ENCODE measurements at regions not wholly inside any gene's neighbourhood (a gene's known extent, or its start where the extent isn't known, plus 50 kb on each side); places are given as distances from the start of the nearest gene placed in this dataset.

DNA sequence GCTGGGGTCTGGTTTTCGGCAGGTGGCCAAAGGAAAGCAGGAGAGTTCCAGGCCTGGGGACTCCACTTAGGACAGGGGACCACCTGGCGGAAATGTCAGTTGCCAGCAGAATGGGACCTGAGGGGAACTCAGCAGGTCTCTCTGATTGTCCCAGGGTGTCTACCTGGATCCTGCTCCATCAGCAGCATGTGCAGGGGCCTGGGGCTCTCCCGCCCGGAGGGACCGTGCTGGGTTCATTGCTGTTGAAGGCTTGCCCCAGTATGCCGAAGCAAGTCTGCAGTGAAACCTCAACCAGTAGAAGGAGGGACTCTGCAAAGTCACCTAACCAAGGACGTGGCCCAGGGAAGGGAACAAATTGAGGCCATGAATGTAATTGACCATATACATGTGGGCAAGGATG is 506.5 kb upstream of the MKI67 start:
- H3K36me3 ChIP-seq (ENCODE audit: control insufficient read depth in 2 of 2, insufficient read depth in 2 of 2, low read length in 1 of 2): no peaks in the 10 kb centered on the region
- peaks cover 0 to 6% of the 10 kb centered on the region in 2 donors for H3K9me3 ChIP-seq (ENCODE audit: control insufficient read depth in 2 of 2, insufficient read depth in 1 of 2, low read depth in 1 of 2, low read length in 1 of 2)
- no peak overlapping the region for H3K27ac ChIP-seq (ENCODE audit: low read depth in 2 of 2, low read length in 1 of 2)
- H3K27me3 ChIP-seq (ENCODE audit: control insufficient read depth in 1 of 2, insufficient read depth in 2 of 2, low read length in 2 of 2): no peaks in the 10 kb centered on the region
- WGBS, 2 donors: 89 to 90% methylated on average over 7 of the region's 7 CpGs
- no peaks in the 10 kb centered on the region for H3K4me1 ChIP-seq (ENCODE audit: control insufficient read depth in 2 of 2, insufficient read depth in 2 of 2, low read length in 1 of 2)
- no peak overlapping the region for H3K4me3 ChIP-seq (ENCODE audit: low read depth in 1 of 2, low read length in 2 of 2)

DNA sequence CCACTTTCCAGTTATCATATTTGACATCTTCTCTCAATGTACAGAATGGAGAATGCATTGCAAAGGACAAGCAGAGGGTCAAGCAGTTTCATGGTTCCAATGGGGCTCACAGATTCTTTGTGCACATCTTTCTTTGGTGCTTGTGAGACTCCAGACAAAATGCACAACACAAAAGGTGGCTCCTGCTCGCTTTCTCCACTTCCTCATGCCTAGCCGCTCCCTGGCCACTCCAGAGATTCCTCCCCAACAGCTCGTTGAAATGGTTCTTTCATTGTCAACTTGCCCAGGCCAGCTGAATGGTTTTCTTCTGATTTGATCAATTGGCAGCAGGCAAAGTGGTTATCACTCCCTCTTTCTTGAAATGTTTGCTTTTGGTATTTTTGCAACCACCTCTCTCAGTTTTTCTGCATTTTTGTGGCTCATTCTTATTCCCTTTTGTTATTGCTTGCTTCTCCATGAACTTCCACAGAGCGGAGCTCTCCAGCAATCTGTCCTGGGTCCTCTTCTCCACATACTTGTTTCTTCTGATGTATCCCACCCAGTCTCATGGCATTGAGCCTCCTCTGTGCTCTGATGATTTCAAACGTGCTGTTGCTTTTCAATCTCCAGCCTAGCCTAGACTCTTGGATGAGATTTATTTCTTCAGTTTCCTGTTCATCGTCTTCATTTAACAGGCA is 507.8 kb upstream of the MKI67 start:
- H3K9me3 ChIP-seq (ENCODE audit: control insufficient read depth in 2 of 2, insufficient read depth in 1 of 2, low read depth in 1 of 2, low read length in 1 of 2): peaks cover 0 to 6% of the 10 kb centered on the region in 2 donors
- H3K27me3 ChIP-seq (ENCODE audit: control insufficient read depth in 1 of 2, insufficient read depth in 2 of 2, low read length in 2 of 2): no peaks in the 10 kb centered on the region
- no peaks in the 10 kb centered on the region for H3K36me3 ChIP-seq (ENCODE audit: control insufficient read depth in 2 of 2, insufficient read depth in 2 of 2, low read length in 1 of 2)
- no peaks in the 10 kb centered on the region for H3K4me1 ChIP-seq (ENCODE audit: control insufficient read depth in 2 of 2, insufficient read depth in 2 of 2, low read length in 1 of 2)
- WGBS, 2 donors: 45 to 48% methylated on average over 6 of the region's 6 CpGs
- H3K4me3 ChIP-seq (ENCODE audit: low read depth in 1 of 2, low read length in 2 of 2): no peak overlapping the region
- H3K27ac ChIP-seq (ENCODE audit: low read depth in 2 of 2, low read length in 1 of 2): no peak overlapping the region

DNA sequence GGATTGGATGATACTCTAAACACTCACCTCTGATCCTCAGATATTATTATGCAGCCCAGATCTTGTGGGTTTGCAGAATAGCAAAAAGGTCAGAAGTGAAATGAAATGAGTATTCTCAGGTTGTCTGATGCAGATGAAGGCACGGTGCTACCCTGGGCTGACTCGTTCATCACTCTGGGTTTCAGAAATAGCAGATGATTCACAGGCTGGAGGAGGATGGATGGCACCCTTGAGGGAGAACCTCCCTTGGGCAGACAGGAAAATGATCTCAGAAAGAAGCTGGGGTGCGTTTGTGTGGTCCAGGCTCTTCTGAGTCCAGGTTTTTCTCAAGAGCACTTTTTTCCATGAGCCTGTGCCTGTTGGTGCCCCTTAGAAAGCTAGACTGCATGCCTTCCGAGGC is 515.8 kb upstream of the MKI67 start:
- Histone ChIP-seq H3K27ac (ENCODE audit: low read depth in 2 of 2, low read length in 1 of 2) (no peak overlapping the region), H3K36me3 (ENCODE audit: control insufficient read depth in 2 of 2, insufficient read depth in 2 of 2, low read length in 1 of 2) (no peaks in the 10 kb centered on the region), H3K4me1 (ENCODE audit: control insufficient read depth in 2 of 2, insufficient read depth in 2 of 2, low read length in 1 of 2) (no peaks in the 10 kb centered on the region), H3K27me3 (ENCODE audit: control insufficient read depth in 1 of 2, insufficient read depth in 2 of 2, low read length in 2 of 2) (no peaks in the 10 kb centered on the region), H3K9me3 (ENCODE audit: control insufficient read depth in 2 of 2, insufficient read depth in 1 of 2, low read depth in 1 of 2, low read length in 1 of 2) (peaks cover 4 to 5% of the 10 kb centered on the region in 2 donors), H3K4me3 (ENCODE audit: low read depth in 1 of 2, low read length in 2 of 2) (no peak overlapping the region)
- 53 to 63% methylated on average over 4 of the region's 4 CpGs for WGBS, 2 donors

DNA sequence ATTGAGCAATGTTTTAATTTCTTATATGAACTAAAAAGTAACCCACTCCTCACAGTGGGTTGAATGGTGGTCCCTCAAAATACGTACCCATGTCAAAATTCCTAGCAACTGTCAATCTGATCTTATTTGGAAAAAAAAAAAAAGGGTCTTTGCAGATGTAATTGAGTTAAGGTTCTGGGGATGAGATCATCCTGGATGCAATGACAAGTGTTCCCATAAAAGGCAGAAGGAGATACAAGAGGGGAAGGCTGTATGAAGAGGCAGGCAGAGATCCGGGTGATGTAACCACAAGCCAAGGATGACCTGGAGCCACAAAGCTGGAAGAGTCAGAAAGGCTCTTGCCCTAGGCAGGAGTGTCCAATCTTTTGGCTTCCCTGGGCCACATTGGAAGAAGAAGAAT is 516.3 kb upstream of the MKI67 start:
- no peak overlapping the region for H3K27ac ChIP-seq (ENCODE audit: low read depth in 2 of 2, low read length in 1 of 2)
- H3K36me3 ChIP-seq (ENCODE audit: control insufficient read depth in 2 of 2, insufficient read depth in 2 of 2, low read length in 1 of 2): no peaks in the 10 kb centered on the region
- no peak overlapping the region for H3K4me3 ChIP-seq (ENCODE audit: low read depth in 1 of 2, low read length in 2 of 2)
- WGBS, 2 donors: 82 to 92% methylated on average over 2 of the region's 2 CpGs
- H3K27me3 ChIP-seq (ENCODE audit: control insufficient read depth in 1 of 2, insufficient read depth in 2 of 2, low read length in 2 of 2): no peaks in the 10 kb centered on the region
- no peaks in the 10 kb centered on the region for H3K4me1 ChIP-seq (ENCODE audit: control insufficient read depth in 2 of 2, insufficient read depth in 2 of 2, low read length in 1 of 2)
- peaks cover 4 to 5% of the 10 kb centered on the region in 2 donors for H3K9me3 ChIP-seq (ENCODE audit: control insufficient read depth in 2 of 2, insufficient read depth in 1 of 2, low read depth in 1 of 2, low read length in 1 of 2)

DNA sequence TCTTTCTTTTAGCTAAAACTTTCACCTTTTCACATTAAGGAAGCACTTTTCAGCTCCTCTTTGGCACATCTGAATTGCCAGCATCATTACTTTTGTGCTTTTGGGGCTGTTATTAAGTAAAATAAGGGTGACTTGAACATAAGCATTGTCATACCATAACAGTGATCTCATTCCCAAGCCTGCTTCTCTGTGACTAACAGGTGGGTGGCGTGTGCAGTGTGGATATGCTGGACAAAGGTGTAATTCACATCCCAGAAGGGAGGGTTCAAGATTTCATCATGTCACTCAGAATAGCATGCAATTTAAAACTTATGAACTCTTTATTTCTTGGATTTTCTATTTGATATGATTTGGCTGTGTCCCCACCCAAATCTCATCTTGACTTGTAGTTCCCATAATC is 517.4 kb upstream of the MKI67 start:
- H3K27ac ChIP-seq (ENCODE audit: low read depth in 2 of 2, low read length in 1 of 2): no peak overlapping the region
- peaks cover 4 to 5% of the 10 kb centered on the region in 2 donors for H3K9me3 ChIP-seq (ENCODE audit: control insufficient read depth in 2 of 2, insufficient read depth in 1 of 2, low read depth in 1 of 2, low read length in 1 of 2)
- no peak overlapping the region for H3K4me3 ChIP-seq (ENCODE audit: low read depth in 1 of 2, low read length in 2 of 2)
- H3K36me3 ChIP-seq (ENCODE audit: control insufficient read depth in 2 of 2, insufficient read depth in 2 of 2, low read length in 1 of 2): no peaks in the 10 kb centered on the region
- no peaks in the 10 kb centered on the region for H3K4me1 ChIP-seq (ENCODE audit: control insufficient read depth in 2 of 2, insufficient read depth in 2 of 2, low read length in 1 of 2)
- WGBS, 2 donors: 66 to 74% methylated on average over 1 of the region's 1 CpG
- H3K27me3 ChIP-seq (ENCODE audit: control insufficient read depth in 1 of 2, insufficient read depth in 2 of 2, low read length in 2 of 2): no peaks in the 10 kb centered on the region

DNA sequence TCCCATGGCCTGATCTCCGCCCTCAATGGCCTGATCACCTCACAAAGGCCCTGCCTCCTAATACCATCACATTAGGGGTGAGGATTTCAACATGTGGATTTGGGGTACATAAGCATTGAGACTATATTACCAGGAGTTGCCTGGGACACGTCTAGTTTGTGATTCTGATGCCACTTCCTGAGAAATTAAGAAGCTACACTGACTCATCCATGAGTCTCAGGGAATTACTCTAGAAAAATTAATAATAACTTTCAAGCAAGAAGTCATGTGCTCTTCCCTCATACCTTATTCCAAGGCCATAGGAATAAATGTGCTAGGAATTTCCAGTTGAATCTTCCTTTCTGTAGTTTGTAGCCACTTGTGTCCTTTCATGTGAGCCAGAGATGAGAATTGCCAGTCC is 519.3 kb upstream of the MKI67 start:
- Histone ChIP-seq H3K36me3 (ENCODE audit: control insufficient read depth in 2 of 2, insufficient read depth in 2 of 2, low read length in 1 of 2) (no peaks in the 10 kb centered on the region), H3K9me3 (ENCODE audit: control insufficient read depth in 2 of 2, insufficient read depth in 1 of 2, low read depth in 1 of 2, low read length in 1 of 2) (peaks cover 3 to 4% of the 10 kb centered on the region in 2 donors), H3K4me3 (ENCODE audit: low read depth in 1 of 2, low read length in 2 of 2) (no peak overlapping the region), H3K27ac (ENCODE audit: low read depth in 2 of 2, low read length in 1 of 2) (no peak overlapping the region), H3K27me3 (ENCODE audit: control insufficient read depth in 1 of 2, insufficient read depth in 2 of 2, low read length in 2 of 2) (no peaks in the 10 kb centered on the region), H3K4me1 (ENCODE audit: control insufficient read depth in 2 of 2, insufficient read depth in 2 of 2, low read length in 1 of 2) (no peaks in the 10 kb centered on the region)
- 67 to 75% methylated on average over 2 of the region's 2 CpGs for WGBS, 2 donors

DNA sequence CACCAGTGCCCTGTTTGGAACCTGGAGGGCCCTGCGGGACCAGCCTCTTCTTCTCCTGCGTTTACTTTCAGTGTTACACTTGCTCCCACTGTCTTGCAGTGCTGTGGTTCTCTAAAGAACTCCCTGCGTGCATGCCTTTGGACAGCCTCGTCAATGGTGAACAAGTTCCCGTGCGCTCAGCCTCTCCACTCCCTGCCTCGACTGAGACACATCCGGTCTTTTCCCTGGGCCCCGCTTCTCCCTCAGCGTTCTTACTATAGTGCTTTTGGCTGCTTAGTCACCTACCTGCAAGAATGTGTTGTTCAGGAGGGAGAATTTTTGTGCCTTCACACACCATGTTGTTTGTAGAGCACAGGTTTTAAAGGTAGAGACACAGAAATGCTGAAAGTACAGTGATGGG is 520.7 kb upstream of the MKI67 start:
- Histone ChIP-seq H3K36me3 (ENCODE audit: control insufficient read depth in 2 of 2, insufficient read depth in 2 of 2, low read length in 1 of 2) (no peaks in the 10 kb centered on the region), H3K4me1 (ENCODE audit: control insufficient read depth in 2 of 2, insufficient read depth in 2 of 2, low read length in 1 of 2) (no peaks in the 10 kb centered on the region), H3K9me3 (ENCODE audit: control insufficient read depth in 2 of 2, insufficient read depth in 1 of 2, low read depth in 1 of 2, low read length in 1 of 2) (peaks cover 3 to 4% of the 10 kb centered on the region in 2 donors), H3K4me3 (ENCODE audit: low read depth in 1 of 2, low read length in 2 of 2) (no peak overlapping the region), H3K27me3 (ENCODE audit: control insufficient read depth in 1 of 2, insufficient read depth in 2 of 2, low read length in 2 of 2) (no peaks in the 10 kb centered on the region), H3K27ac (ENCODE audit: low read depth in 2 of 2, low read length in 1 of 2) (no peak overlapping the region)
- WGBS, 2 donors: 90% methylated on average over 10 of the region's 10 CpGs

DNA sequence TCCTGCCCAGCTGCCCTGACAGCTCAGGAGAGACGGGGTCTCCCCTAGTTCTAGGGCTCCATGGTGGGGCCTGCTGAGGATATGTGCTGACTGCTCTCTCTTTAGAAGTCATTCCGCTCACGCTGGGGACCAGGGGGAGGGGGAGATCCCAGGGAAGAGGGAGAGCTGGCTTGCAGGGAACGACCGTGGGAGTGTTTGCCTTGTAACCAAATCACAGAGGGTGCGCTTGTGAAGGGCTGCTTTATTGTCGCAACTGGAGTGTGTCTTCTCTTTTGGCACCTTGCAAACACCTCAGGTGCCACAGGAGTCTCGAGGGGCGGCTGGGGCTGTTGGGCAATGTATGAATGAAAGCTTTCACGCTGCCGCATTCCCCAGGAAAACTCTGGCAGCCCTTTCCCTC is 531.3 kb upstream of the MKI67 start:
- WGBS, 2 donors: 56 to 58% methylated on average over 11 of the region's 11 CpGs
- Histone ChIP-seq H3K9me3 (ENCODE audit: control insufficient read depth in 2 of 2, insufficient read depth in 1 of 2, low read depth in 1 of 2, low read length in 1 of 2) (peaks cover 0 to 5% of the 10 kb centered on the region in 2 donors), H3K36me3 (ENCODE audit: control insufficient read depth in 2 of 2, insufficient read depth in 2 of 2, low read length in 1 of 2) (no peaks in the 10 kb centered on the region), H3K27ac (ENCODE audit: low read depth in 2 of 2, low read length in 1 of 2) (no peak overlapping the region), H3K4me1 (ENCODE audit: control insufficient read depth in 2 of 2, insufficient read depth in 2 of 2, low read length in 1 of 2) (no peaks in the 10 kb centered on the region), H3K27me3 (ENCODE audit: control insufficient read depth in 1 of 2, insufficient read depth in 2 of 2, low read length in 2 of 2) (no peaks in the 10 kb centered on the region), H3K4me3 (ENCODE audit: low read depth in 1 of 2, low read length in 2 of 2) (no peak overlapping the region)

DNA sequence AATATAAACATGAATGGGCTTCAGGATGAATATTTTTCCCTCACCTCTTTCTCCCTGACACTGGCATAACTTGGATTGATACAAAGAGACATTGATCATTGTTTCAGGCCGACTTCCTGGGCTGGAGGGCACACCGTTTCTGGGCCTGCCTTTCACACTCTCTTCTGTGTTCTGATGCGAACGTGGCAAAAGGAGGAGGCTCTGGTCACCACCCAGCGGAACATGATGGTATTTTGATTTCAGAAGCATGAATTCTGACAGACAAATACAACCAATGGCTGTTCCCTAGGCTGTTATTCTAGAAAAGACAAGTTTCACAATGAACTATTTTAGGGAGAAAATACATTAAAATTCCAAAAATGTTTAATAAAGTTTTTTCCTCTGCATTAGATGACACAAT is 534.5 kb upstream of the MKI67 start:
- Histone ChIP-seq H3K4me3 (ENCODE audit: low read depth in 1 of 2, low read length in 2 of 2) (no peak overlapping the region), H3K36me3 (ENCODE audit: control insufficient read depth in 2 of 2, insufficient read depth in 2 of 2, low read length in 1 of 2) (no peaks in the 10 kb centered on the region), H3K27ac (ENCODE audit: low read depth in 2 of 2, low read length in 1 of 2) (no peak overlapping the region), H3K9me3 (ENCODE audit: control insufficient read depth in 2 of 2, insufficient read depth in 1 of 2, low read depth in 1 of 2, low read length in 1 of 2) (peaks cover 0 to 5% of the 10 kb centered on the region in 2 donors), H3K4me1 (ENCODE audit: control insufficient read depth in 2 of 2, insufficient read depth in 2 of 2, low read length in 1 of 2) (no peaks in the 10 kb centered on the region), H3K27me3 (ENCODE audit: control insufficient read depth in 1 of 2, insufficient read depth in 2 of 2, low read length in 2 of 2) (no peaks in the 10 kb centered on the region)
- 61 to 66% methylated on average over 5 of the region's 5 CpGs for WGBS, 2 donors

DNA sequence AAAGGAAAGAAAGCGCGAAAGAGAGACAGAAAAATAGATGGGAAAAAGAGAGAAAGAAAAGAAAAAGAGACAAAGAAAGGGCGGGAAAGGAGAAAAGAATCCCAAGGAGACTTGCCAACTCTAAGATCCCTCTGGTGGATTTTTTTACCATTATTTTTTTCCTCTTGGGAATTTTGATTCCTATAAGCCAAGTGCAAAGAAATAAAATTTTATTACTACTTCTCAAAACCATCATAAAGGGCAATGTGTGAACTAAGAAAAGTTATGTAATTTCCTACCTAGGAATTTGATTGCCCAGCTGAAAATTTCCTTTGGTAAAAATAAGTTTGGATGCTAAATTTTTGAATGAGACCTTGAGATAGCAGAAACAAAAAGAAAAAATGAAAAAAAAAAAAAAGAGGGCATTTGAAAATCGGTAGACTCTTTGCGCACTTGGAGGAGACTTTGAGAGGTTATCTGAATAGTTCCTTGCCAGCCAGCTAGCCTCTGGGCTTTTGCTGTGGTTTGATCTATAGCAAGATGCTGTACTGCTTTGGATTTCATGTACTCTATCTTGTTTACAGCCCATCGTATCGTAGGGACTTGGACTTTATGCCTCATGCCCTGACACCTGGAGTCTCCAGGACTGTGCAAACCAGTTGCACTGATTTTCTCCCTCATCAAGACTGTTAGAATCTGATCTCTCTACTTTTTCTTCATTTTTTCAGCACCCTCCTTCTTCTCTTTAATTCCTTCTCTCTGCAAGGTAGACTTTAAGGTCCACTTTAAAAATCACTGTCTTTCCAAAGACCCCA is 535.4 kb upstream of the MKI67 start:
- 89 to 94% methylated on average over 7 of the region's 7 CpGs for WGBS, 2 donors
- no peak overlapping the region for H3K27ac ChIP-seq (ENCODE audit: low read depth in 2 of 2, low read length in 1 of 2)

More for the DNA sequence above, 535.4 kb upstream of the MKI67 start:
- Histone ChIP-seq H3K4me1 (ENCODE audit: control insufficient read depth in 2 of 2, insufficient read depth in 2 of 2, low read length in 1 of 2) (no peaks in the 10 kb centered on the region), H3K9me3 (ENCODE audit: control insufficient read depth in 2 of 2, insufficient read depth in 1 of 2, low read depth in 1 of 2, low read length in 1 of 2) (peaks cover 0 to 5% of the 10 kb centered on the region in 2 donors), H3K36me3 (ENCODE audit: control insufficient read depth in 2 of 2, insufficient read depth in 2 of 2, low read length in 1 of 2) (no peaks in the 10 kb centered on the region), H3K4me3 (ENCODE audit: low read depth in 1 of 2, low read length in 2 of 2) (no peak overlapping the region), H3K27me3 (ENCODE audit: control insufficient read depth in 1 of 2, insufficient read depth in 2 of 2, low read length in 2 of 2) (no peaks in the 10 kb centered on the region)
